Mucosa of descending colon (tissue), 3 donors: ENCODE measurements at regions not wholly inside any gene's neighbourhood (a gene's known extent, or its start where the extent isn't known, plus 50 kb on each side); places are given as distances from the start of the nearest gene placed in this dataset.

ENCODE experiments used
- ATAC-seq: fragments of 200-7000 bp; cut with Tn5 transposase; one replicate; pipeline ENCODE4 v1.9.1; 2020; ENCODE audit warnings: mild to moderate bottlenecking, moderate library complexity
- DNase-seq, 3 donors: peaks; one replicate each; pipeline ENCODE4 v3.0.0-alpha.2; 2020
- H3K36me3 ChIP-seq: fragments of 200-600 bp; one replicate; pipeline ENCODE4 v1.8.0; 2021; ENCODE audit warnings: low read depth, mild to moderate bottlenecking
- H3K4me1 ChIP-seq: fragments of 200-600 bp; one replicate; pipeline ENCODE4 v1.8.0; 2021; ENCODE audit warnings: low read depth, mild to moderate bottlenecking
- H3K4me3 ChIP-seq: fragments of 200-600 bp; one replicate; pipeline ENCODE4 v1.8.0; 2021; ENCODE audit warnings: mild to moderate bottlenecking
- H3K9me3 ChIP-seq: fragments of 200-600 bp; one replicate; pipeline ENCODE4 v1.8.0; 2021; ENCODE audit warnings: mild to moderate bottlenecking
- CTCF ChIP-seq: fragments of 200-600 bp; IDR thresholded peaks from one replicate; pipeline ENCODE4 v1.8.0; 2022; ENCODE audit warnings: antibody characterized with exemption, mild to moderate bottlenecking
- intact Hi-C, 2 donors: fragments of 100-400 bp; cut with DNase I in 1 of 2; cut with micrococcal nuclease in 1 of 2; formaldehyde crosslinking; loops; one replicate each; pipeline versions ENCODE4 v1.11.0 to v1.11.1; 2022; cut with DNase I, micrococcal nuclease
- donor health status: DM: no; HTN: no; CAD: no; lungs with moderate emphysema.
- donor health status: DM: no; HTN: no; CAD: no.
- donor health status: DM: no; HTN: yes; CAD: no.

- no peak for TF ChIP-seq CTCF
- Histone ChIP-seq H3K4me3 (no peak overlapping the region), H3K4me1 (no peaks in the 10 kb centered on the region), H3K36me3 (no peaks in the 10 kb centered on the region), H3K9me3 (no peaks in the 10 kb centered on the region)
- intact Hi-C loops: no loop called here
- ATAC-seq: no peak
- DNase-seq: no peak
These were observed 522.3 kb downstream of the MED13L start for GRCh38 chr12:115755061-115755724.

GRCh38 chr12:115752913-115753726, 524.4 kb downstream of the MED13L start:
- no peak for TF ChIP-seq CTCF
- DNase-seq (peak in 1 of 3 donors; percentile 77), ATAC-seq (peak; percentile 89)
- H3K36me3 ChIP-seq: no peaks in the 10 kb centered on the region
- H3K4me3 ChIP-seq: no peak overlapping the region
- intact Hi-C loops: loop anchor here in 1 of 2 donors (2.0 kb wide), 1 partner anchor 1084 kb away; no protein-coding TSS in a partner anchor
- no peaks in the 10 kb centered on the region for H3K4me1 ChIP-seq
- H3K9me3 ChIP-seq: no peaks in the 10 kb centered on the region

GRCh38 chr12:115752156-115752555, 525.3 kb downstream of the MED13L start:
- TF ChIP-seq CTCF: no peak
- no peak for ATAC-seq
- intact Hi-C loops: loop anchor here in 1 of 2 donors (2.0 kb wide), 1 partner anchor 1083 kb away; no protein-coding TSS in a partner anchor
- no peak for DNase-seq
- Histone ChIP-seq H3K9me3 (no peaks in the 10 kb centered on the region), H3K4me3 (no peak overlapping the region), H3K4me1 (no peaks in the 10 kb centered on the region), H3K36me3 (no peaks in the 10 kb centered on the region)

GRCh38 chr12:115750340-115750739, 527.2 kb downstream of the MED13L start:
- H3K36me3 ChIP-seq: no peaks in the 10 kb centered on the region
- ATAC-seq (peak; percentile 55), DNase-seq (no peak)
- no peaks in the 10 kb centered on the region for H3K9me3 ChIP-seq
- H3K4me3 ChIP-seq: no peak overlapping the region
- no peaks in the 10 kb centered on the region for H3K4me1 ChIP-seq
- no peak for TF ChIP-seq CTCF
- intact Hi-C loops: no loop called here

GRCh38 chr12:115749071-115749841, 528.2 kb downstream of the MED13L start:
- no peak for DNase-seq
- Histone ChIP-seq H3K9me3 (no peaks in the 10 kb centered on the region), H3K36me3 (no peaks in the 10 kb centered on the region), H3K4me1 (no peaks in the 10 kb centered on the region), H3K4me3 (no peak overlapping the region)
- TF ChIP-seq CTCF: no peak
- intact Hi-C loops: no loop called here
- peak; percentile 73 for ATAC-seq
